Natural killer cell (primary cell): ENCODE measurements at regions not wholly inside any gene's neighbourhood (a gene's known extent, or its start where the extent isn't known, plus 50 kb on each side); places are given as distances from the start of the nearest gene placed in this dataset.

Experiments
- ATAC-seq, 3 donors: fragments of 150-1000 bp in 2 of 3; fragments of 200-7000 bp in 1 of 3; cut with Tn5 transposase; 1 replicate in 1 of 3; 2 replicates in 2 of 3; pipeline ENCODE4 v1.10.0; 2021; ENCODE audit warnings: mild to moderate bottlenecking in 2 of 3, moderate library complexity in 2 of 3
- DNase-seq, 2 donors: peaks; one replicate each; pipeline versions ENCODE4 v3.0.0 to v3.0.0-alpha.2; 2013 to 2021; ENCODE audit warnings: mixed read lengths in 1 of 2
- H3K27ac ChIP-seq: one replicate; pipeline ENCODE4 v1.5.1; 2013; ENCODE audit warnings: mild to moderate bottlenecking, low read length
- H3K27me3 ChIP-seq: one replicate; pipeline ENCODE4 v1.6.1; 2013; ENCODE audit warnings: low read length; ENCODE audit not compliant: control insufficient read depth, insufficient read depth
- H3K36me3 ChIP-seq: one replicate; pipeline ENCODE4 v1.6.1; 2013; ENCODE audit warnings: low read length; ENCODE audit not compliant: control insufficient read depth, insufficient read depth
- H3K4me1 ChIP-seq: one replicate; pipeline ENCODE4 v1.6.1; 2013; ENCODE audit warnings: low read length; ENCODE audit not compliant: control insufficient read depth, insufficient read depth
- H3K4me3 ChIP-seq: one replicate; pipeline ENCODE4 v1.5.1; 2013; ENCODE audit warnings: low read length
- H3K9me3 ChIP-seq: one replicate; pipeline ENCODE4 v1.6.1; 2013; ENCODE audit warnings: low read length; ENCODE audit not compliant: control insufficient read depth, insufficient read depth
- H3K27ac Mint-ChIP-seq, 2 donors: one replicate each; pipeline ENCODE4 v1.8.0; 2022; ENCODE audit warnings: mild to moderate bottlenecking in 2 of 2, mixed read lengths in 2 of 2, moderate library complexity in 1 of 2
- H3K27me3 Mint-ChIP-seq, 2 donors: one replicate each; pipeline ENCODE4 v1.8.0; 2022; ENCODE audit warnings: low read depth in 2 of 2, mixed read lengths in 2 of 2
- H3K36me3 Mint-ChIP-seq: one replicate; pipeline ENCODE4 v1.8.0; 2022; ENCODE audit warnings: mixed read lengths
- H3K4me1 Mint-ChIP-seq, 2 donors: one replicate each; pipeline ENCODE4 v1.8.0; 2022; ENCODE audit warnings: mixed read lengths in 2 of 2
- H3K4me3 Mint-ChIP-seq: one replicate; pipeline ENCODE4 v1.8.0; 2022; ENCODE audit warnings: mild to moderate bottlenecking, moderate library complexity, mixed read lengths
- H3K9me3 Mint-ChIP-seq, 2 donors: one replicate each; pipeline ENCODE4 v1.8.0; 2022; ENCODE audit warnings: mixed read lengths in 2 of 2
- CTCF ChIP-seq: fragments of 200-600 bp; IDR thresholded peaks from one replicate; pipeline ENCODE4 v1.8.0; 2022; ENCODE audit warnings: antibody characterized with exemption
- WGBS: methylation state at CpG from one replicate; pipeline ENCODE4 v1.1.7; 2013; ENCODE audit warnings: missing lambda C conversion rate; ENCODE audit not compliant: insufficient coverage; 5-methylcytosine and 5-hydroxymethylcytosine counted together
- intact Hi-C: fragments of 100-400 bp; cut with micrococcal nuclease; formaldehyde crosslinking; loops from one replicate; pipeline ENCODE4 v1.14.2; 2022

- DNase-seq: no peak
- H3K27ac ChIP-seq: no peak overlapping the region
- intact Hi-C loops: no loop called here
- Mint-ChIP-seq H3K9me3 (peaks cover 0 to 3% of the 10 kb centered on the region in 2 donors), H3K27me3 (no peaks in the 10 kb centered on the region), H3K27ac (no peak overlapping the region), H3K4me1 (no peaks in the 10 kb centered on the region), H3K4me3 (no peak overlapping the region), H3K36me3 (no peaks in the 10 kb centered on the region)
- H3K27me3 ChIP-seq: no peaks in the 10 kb centered on the region
- H3K4me1 ChIP-seq: no peaks in the 10 kb centered on the region
- no peaks in the 10 kb centered on the region for H3K9me3 ChIP-seq
- no peaks in the 10 kb centered on the region for H3K36me3 ChIP-seq
- no peak for ATAC-seq
- no peak for TF ChIP-seq CTCF
- WGBS: 95% methylated on average over 2 of the region's 2 CpGs
- no peak overlapping the region for H3K4me3 ChIP-seq
Observed at GRCh38 chr5:86838083-86838482, 220.3 kb downstream of the COX7C start.

- H3K4me1 ChIP-seq: no peaks in the 10 kb centered on the region
- H3K27me3 Mint-ChIP-seq: no peaks in the 10 kb centered on the region
- ATAC-seq (no peak), DNase-seq (no peak)
- no peaks in the 10 kb centered on the region for H3K4me1 Mint-ChIP-seq
- no peak for TF ChIP-seq CTCF
- no peaks in the 10 kb centered on the region for H3K36me3 Mint-ChIP-seq
- no peak overlapping the region for H3K27ac ChIP-seq
- H3K9me3 ChIP-seq: no peaks in the 10 kb centered on the region
- peaks cover 2% of the 10 kb centered on the region in 2 donors for H3K9me3 Mint-ChIP-seq
- H3K4me3 Mint-ChIP-seq: no peak overlapping the region
- no peaks in the 10 kb centered on the region for H3K36me3 ChIP-seq
- no peaks in the 10 kb centered on the region for H3K27me3 ChIP-seq
- H3K27ac Mint-ChIP-seq: no peak overlapping the region
- no peak overlapping the region for H3K4me3 ChIP-seq
- WGBS: 82% methylated on average over 3 of the region's 3 CpGs
- intact Hi-C loops: no loop called here
Observed at GRCh38 chr5:86841000-86841644, 223.4 kb downstream of the COX7C start.

DNA sequence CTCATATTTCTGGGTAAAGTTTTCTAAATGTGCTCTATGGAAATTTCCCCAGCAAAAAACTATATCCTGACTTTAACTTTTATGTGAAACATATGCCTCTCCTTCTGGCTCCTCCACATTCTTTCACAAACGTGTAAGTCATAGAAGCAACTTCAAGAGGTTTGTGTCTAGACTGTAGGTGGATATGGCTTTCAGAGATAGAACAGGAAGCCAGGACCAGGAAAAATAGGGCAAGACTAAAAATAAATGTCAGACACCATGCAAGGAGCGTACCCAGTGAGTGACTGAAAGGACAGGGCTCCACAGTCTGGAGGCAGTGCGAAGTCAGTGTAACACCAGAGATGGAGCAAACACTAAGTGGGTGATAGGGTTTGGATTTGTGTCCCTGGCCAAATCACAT is 240.7 kb downstream of the COX7C start:
- Histone ChIP-seq H3K36me3 (no peaks in the 10 kb centered on the region), H3K27ac (no peak overlapping the region), H3K9me3 (no peaks in the 10 kb centered on the region), H3K4me3 (no peak overlapping the region), H3K4me1 (no peaks in the 10 kb centered on the region), H3K27me3 (no peaks in the 10 kb centered on the region)
- ATAC-seq (no peak), DNase-seq (no peak)
- H3K36me3 Mint-ChIP-seq: no peaks in the 10 kb centered on the region
- no peak overlapping the region for H3K4me3 Mint-ChIP-seq
- peaks cover 0 to 8% of the 10 kb centered on the region in 2 donors for H3K27me3 Mint-ChIP-seq
- no peak for TF ChIP-seq CTCF
- H3K4me1 Mint-ChIP-seq: no peaks in the 10 kb centered on the region
- peaks cover 0 to 3% of the 10 kb centered on the region in 2 donors for H3K9me3 Mint-ChIP-seq
- no peak overlapping the region for H3K27ac Mint-ChIP-seq
- 86% methylated on average over 2 of the region's 3 CpGs for WGBS
- intact Hi-C loops: no loop called here

- intact Hi-C loops: no loop called here
- H3K4me3 ChIP-seq: no peak overlapping the region
- 78% methylated on average over 2 of the region's 2 CpGs for WGBS
- H3K36me3 ChIP-seq: no peaks in the 10 kb centered on the region
- DNase-seq: no peak
- H3K4me1 ChIP-seq: no peaks in the 10 kb centered on the region
- H3K27me3 ChIP-seq: no peaks in the 10 kb centered on the region
- H3K9me3 ChIP-seq: no peaks in the 10 kb centered on the region
- Mint-ChIP-seq H3K27ac (no peak overlapping the region), H3K4me1 (no peaks in the 10 kb centered on the region), H3K36me3 (no peaks in the 10 kb centered on the region), H3K4me3 (no peak overlapping the region), H3K27me3 (peaks cover 8 to 11% of the 10 kb centered on the region in 2 donors), H3K9me3 (no peaks in the 10 kb centered on the region)
- no peak for ATAC-seq
- TF ChIP-seq CTCF: no peak
- H3K27ac ChIP-seq: no peak overlapping the region
Observed at GRCh38 chr5:86861512-86861911, 243.8 kb downstream of the COX7C start.
